ENCODE measurements at regions not wholly inside any gene's neighbourhood (a gene's known extent, or its start where the extent isn't known, plus 50 kb on each side); places are given as distances from the start of the nearest gene placed in this dataset.
"Not testable (repeated sequence)": the region's sequence is repeated elsewhere in the genome, so short reads cannot be mapped to it uniquely, and the experiment has no call there.

GRCh38 chr21:10425856-10426255 lies 95.5 kb upstream of the TPTE start:
- H3K27ac ChIP-seq: no peak overlapping the region
- no peak overlapping the region for H3K9ac ChIP-seq
- no peaks in the 10 kb centered on the region for H3K4me1 ChIP-seq (ENCODE audit: insufficient read depth)
- H3K9me3 ChIP-seq (ENCODE audit: low read depth): peaks cover 5% of the 10 kb centered on the region
- TF ChIP-seq EZH2phosphoT487 (IDR thresholded peaks at IDR 0.05; ENCODE audit: insufficient read depth, low read depth): no peak
- no peaks in the 10 kb centered on the region for H3K9me2 ChIP-seq (ENCODE audit: insufficient read depth)
- H3K27me3 ChIP-seq (replicated peaks; ENCODE audit: insufficient read depth): no peaks in the 10 kb centered on the region
- H2AFZ ChIP-seq: no peak overlapping the region
- 30 to 34% methylated on average over 3 of the region's 3 CpGs for WGBS, 2 experiments (ENCODE audit: low coverage in 1 of 2, low lambda C conversion rate in 2 of 2, missing lambda C conversion rate in 2 of 2)
- H3K36me3 ChIP-seq (ENCODE audit: low read depth): no peaks in the 10 kb centered on the region
- no peak overlapping the region for H3K4me3 ChIP-seq
- H4K20me1 ChIP-seq (ENCODE audit: insufficient read depth): no peaks in the 10 kb centered on the region
- no peaks in the 10 kb centered on the region for H3K79me2 ChIP-seq (ENCODE audit: insufficient read depth)
- in situ Hi-C loops (cut with MboI): no loop called here
- H3F3A ChIP-seq (ENCODE audit: insufficient read depth): no peaks in the 10 kb centered on the region
- H3K4me2 ChIP-seq (ENCODE audit: unreplicated experiment): no peak overlapping the region
- no peak for DNase-seq

GRCh38 chr21:10426812-10427211 lies 94.6 kb upstream of the TPTE start:
- H3K79me2 ChIP-seq (ENCODE audit: insufficient read depth); H3K4me2 ChIP-seq (ENCODE audit: unreplicated experiment); H3K4me1 ChIP-seq (ENCODE audit: insufficient read depth); H4K20me1 ChIP-seq (ENCODE audit: insufficient read depth); H3K4me3 ChIP-seq; H3K9me3 ChIP-seq (ENCODE audit: low read depth); DNase-seq; H3F3A ChIP-seq (ENCODE audit: insufficient read depth); H3K9me2 ChIP-seq (ENCODE audit: insufficient read depth); H3K27ac ChIP-seq; H3K27me3 ChIP-seq (replicated peaks; ENCODE audit: insufficient read depth); in situ Hi-C loops (cut with MboI); H2AFZ ChIP-seq; H3K36me3 ChIP-seq (ENCODE audit: low read depth); H3K9ac ChIP-seq: not testable (repeated sequence)
- 23% methylated on average over 2 of the region's 2 CpGs; no CpG with 5 or more reads in 1 of the 2 experiments for WGBS, 2 experiments (ENCODE audit: low coverage in 1 of 2, low lambda C conversion rate in 2 of 2, missing lambda C conversion rate in 2 of 2)

DNA sequence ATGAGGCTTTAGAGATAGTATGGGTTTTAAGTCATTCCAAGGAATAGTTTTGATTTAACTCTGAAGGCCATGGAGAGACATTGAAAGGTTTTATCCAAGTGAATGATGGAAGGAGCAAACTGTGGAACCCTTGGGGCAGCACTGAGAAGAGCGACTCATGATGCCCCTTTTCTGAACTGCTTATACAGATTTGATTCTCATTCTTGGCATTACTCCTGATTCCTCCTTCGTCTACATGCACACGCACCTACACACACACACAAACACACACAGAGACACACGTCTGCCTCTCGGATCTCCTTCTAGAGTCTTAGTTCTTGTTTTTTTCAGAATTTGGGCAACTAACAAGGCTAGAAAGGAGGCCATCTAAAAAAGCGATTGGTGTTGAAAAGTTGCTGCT lies 94.1 kb upstream of the TPTE start:
- H3K9me2 ChIP-seq (ENCODE audit: insufficient read depth); H3K27me3 ChIP-seq (replicated peaks; ENCODE audit: insufficient read depth); H3K36me3 ChIP-seq (ENCODE audit: low read depth); DNase-seq; in situ Hi-C loops (cut with MboI); H3K27ac ChIP-seq; H3K4me2 ChIP-seq (ENCODE audit: unreplicated experiment); H3K9ac ChIP-seq; H3K79me2 ChIP-seq (ENCODE audit: insufficient read depth); H3K4me1 ChIP-seq (ENCODE audit: insufficient read depth); H3K9me3 ChIP-seq (ENCODE audit: low read depth); H3F3A ChIP-seq (ENCODE audit: insufficient read depth); H2AFZ ChIP-seq; H3K4me3 ChIP-seq; H4K20me1 ChIP-seq (ENCODE audit: insufficient read depth): not testable (repeated sequence)
- WGBS, 2 experiments (ENCODE audit: low coverage in 1 of 2, low lambda C conversion rate in 2 of 2, missing lambda C conversion rate in 2 of 2): 28 to 29% methylated on average over 6 of the region's 6 CpGs

- WGBS, 2 experiments (ENCODE audit: low coverage in 1 of 2, low lambda C conversion rate in 2 of 2, missing lambda C conversion rate in 2 of 2): 1 to 3% methylated on average over 1 of the region's 1 CpG
- H2AFZ ChIP-seq; H3K4me1 ChIP-seq (ENCODE audit: insufficient read depth); H3K9me3 ChIP-seq (ENCODE audit: low read depth); H3K9me2 ChIP-seq (ENCODE audit: insufficient read depth); H4K20me1 ChIP-seq (ENCODE audit: insufficient read depth); H3K4me3 ChIP-seq; H3K36me3 ChIP-seq (ENCODE audit: low read depth); H3K27ac ChIP-seq; H3F3A ChIP-seq (ENCODE audit: insufficient read depth); H3K4me2 ChIP-seq (ENCODE audit: unreplicated experiment); H3K9ac ChIP-seq; H3K79me2 ChIP-seq (ENCODE audit: insufficient read depth); DNase-seq; in situ Hi-C loops (cut with MboI); H3K27me3 ChIP-seq (replicated peaks; ENCODE audit: insufficient read depth): not testable (repeated sequence)
Measured at GRCh38 chr21:10428981-10429534, 92.3 kb upstream of the TPTE start.

GRCh38 chr21:10430005-10430404 lies 91.4 kb upstream of the TPTE start:
- Histone ChIP-seq H4K20me1 (ENCODE audit: insufficient read depth) (no peaks in the 10 kb centered on the region), H3K9me3 (ENCODE audit: low read depth) (peaks cover 9% of the 10 kb centered on the region), H3K27ac (no peak overlapping the region), H3K4me3 (no peak overlapping the region), H2AFZ (no peak overlapping the region), H3F3A (ENCODE audit: insufficient read depth) (no peaks in the 10 kb centered on the region), H3K36me3 (ENCODE audit: low read depth) (no peaks in the 10 kb centered on the region), H3K9ac (no peak overlapping the region), H3K4me1 (ENCODE audit: insufficient read depth) (no peaks in the 10 kb centered on the region), H3K9me2 (ENCODE audit: insufficient read depth) (no peaks in the 10 kb centered on the region), H3K27me3 (replicated peaks; ENCODE audit: insufficient read depth) (no peaks in the 10 kb centered on the region), H3K4me2 (ENCODE audit: unreplicated experiment) (no peak overlapping the region), H3K79me2 (ENCODE audit: insufficient read depth) (no peaks in the 10 kb centered on the region)
- TF ChIP-seq EZH2phosphoT487 (IDR thresholded peaks at IDR 0.05; ENCODE audit: insufficient read depth, low read depth) (no peak), EZH2 (IDR thresholded peaks at IDR 0.05; ENCODE audit: insufficient read depth, poor library complexity, severe bottlenecking) (no peak)
- 20% methylated on average over 1 of the region's 1 CpG for WGBS, 2 experiments (ENCODE audit: low coverage in 1 of 2, low lambda C conversion rate in 2 of 2, missing lambda C conversion rate in 2 of 2)
- DNase-seq: no peak
- in situ Hi-C loops (cut with MboI): no loop called here

DNA sequence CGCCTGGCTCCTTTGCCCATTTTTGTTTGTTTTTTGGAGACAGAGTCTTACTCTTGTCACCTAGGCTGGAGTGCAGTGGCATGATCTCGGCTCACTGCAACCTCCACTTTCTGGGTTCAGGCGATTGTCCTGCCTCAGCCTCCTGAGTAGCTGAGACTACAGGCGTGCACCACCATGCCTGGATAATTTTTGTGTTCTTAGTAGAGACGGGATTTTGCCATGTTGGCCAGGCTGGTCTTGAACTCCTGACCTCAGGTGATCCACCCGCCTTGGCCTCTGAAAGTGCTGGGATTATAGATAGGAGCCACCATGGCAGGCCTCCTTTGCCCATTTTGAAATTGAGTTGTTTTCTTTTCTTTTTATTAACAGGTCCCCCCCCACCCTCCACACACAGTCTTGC lies 89.4 kb upstream of the TPTE start:
- H3K4me1 ChIP-seq (ENCODE audit: insufficient read depth); H3K9ac ChIP-seq; DNase-seq; H4K20me1 ChIP-seq (ENCODE audit: insufficient read depth); H3K27ac ChIP-seq; H3F3A ChIP-seq (ENCODE audit: insufficient read depth); H3K9me3 ChIP-seq (ENCODE audit: low read depth); H2AFZ ChIP-seq; H3K9me2 ChIP-seq (ENCODE audit: insufficient read depth); H3K4me2 ChIP-seq (ENCODE audit: unreplicated experiment); H3K4me3 ChIP-seq; in situ Hi-C loops (cut with MboI); H3K79me2 ChIP-seq (ENCODE audit: insufficient read depth); H3K27me3 ChIP-seq (replicated peaks; ENCODE audit: insufficient read depth); H3K36me3 ChIP-seq (ENCODE audit: low read depth): not testable (repeated sequence)
- 18 to 20% methylated on average over 6 of the region's 6 CpGs for WGBS, 2 experiments (ENCODE audit: low coverage in 1 of 2, low lambda C conversion rate in 2 of 2, missing lambda C conversion rate in 2 of 2)

GRCh38 chr21:10432456-10432855 lies 88.9 kb upstream of the TPTE start:
- H2AFZ ChIP-seq; H3K4me1 ChIP-seq (ENCODE audit: insufficient read depth); H3K9ac ChIP-seq; H3K36me3 ChIP-seq (ENCODE audit: low read depth); H3K9me3 ChIP-seq (ENCODE audit: low read depth); H4K20me1 ChIP-seq (ENCODE audit: insufficient read depth); H3K79me2 ChIP-seq (ENCODE audit: insufficient read depth); H3F3A ChIP-seq (ENCODE audit: insufficient read depth); H3K9me2 ChIP-seq (ENCODE audit: insufficient read depth); H3K27me3 ChIP-seq (replicated peaks; ENCODE audit: insufficient read depth); H3K4me3 ChIP-seq; in situ Hi-C loops (cut with MboI); H3K27ac ChIP-seq; H3K4me2 ChIP-seq (ENCODE audit: unreplicated experiment); DNase-seq: not testable (repeated sequence)
